ENCODE measurements at regions not wholly inside any gene's neighbourhood (a gene's known extent, or its start where the extent isn't known, plus 50 kb on each side); places are given as distances from the start of the nearest gene placed in this dataset.

DNA sequence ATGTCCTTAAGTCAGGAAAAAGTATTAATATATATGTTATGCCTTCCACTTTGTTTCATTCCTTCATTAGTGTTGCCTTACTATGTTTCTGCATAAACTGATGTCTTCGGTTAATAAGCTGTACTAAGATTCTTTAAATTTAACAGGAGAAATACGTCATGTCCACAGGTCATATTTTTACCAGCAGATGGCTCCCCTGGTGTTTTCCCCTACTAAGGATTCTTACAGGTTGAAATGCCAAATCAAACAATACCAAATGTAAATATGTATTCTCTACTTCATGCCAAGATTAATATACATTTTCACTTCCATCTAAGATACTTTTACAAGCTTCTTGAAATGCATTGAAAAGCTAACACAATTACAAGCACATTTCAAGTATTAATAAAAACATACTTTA lies 1602.1 kb downstream of the SI start:
- TF ChIP-seq, protein P1, sequence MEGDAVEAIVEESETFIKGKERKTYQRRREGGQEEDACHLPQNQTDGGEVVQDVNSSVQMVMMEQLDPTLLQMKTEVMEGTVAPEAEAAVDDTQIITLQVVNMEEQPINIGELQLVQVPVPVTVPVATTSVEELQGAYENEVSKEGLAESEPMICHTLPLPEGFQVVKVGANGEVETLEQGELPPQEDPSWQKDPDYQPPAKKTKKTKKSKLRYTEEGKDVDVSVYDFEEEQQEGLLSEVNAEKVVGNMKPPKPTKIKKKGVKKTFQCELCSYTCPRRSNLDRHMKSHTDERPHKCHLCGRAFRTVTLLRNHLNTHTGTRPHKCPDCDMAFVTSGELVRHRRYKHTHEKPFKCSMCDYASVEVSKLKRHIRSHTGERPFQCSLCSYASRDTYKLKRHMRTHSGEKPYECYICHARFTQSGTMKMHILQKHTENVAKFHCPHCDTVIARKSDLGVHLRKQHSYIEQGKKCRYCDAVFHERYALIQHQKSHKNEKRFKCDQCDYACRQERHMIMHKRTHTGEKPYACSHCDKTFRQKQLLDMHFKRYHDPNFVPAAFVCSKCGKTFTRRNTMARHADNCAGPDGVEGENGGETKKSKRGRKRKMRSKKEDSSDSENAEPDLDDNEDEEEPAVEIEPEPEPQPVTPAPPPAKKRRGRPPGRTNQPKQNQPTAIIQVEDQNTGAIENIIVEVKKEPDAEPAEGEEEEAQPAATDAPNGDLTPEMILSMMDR (IDR thresholded peaks at IDR 0.05) = peak in 2 of 6 experiments; percentile 17 to 25
- no peak for TF ChIP-seq POLR2A (IDR thresholded peaks at IDR 0.05)
